ENCODE measurements at regions not wholly inside any gene's neighbourhood (a gene's known extent, or its start where the extent isn't known, plus 50 kb on each side); places are given as distances from the start of the nearest gene placed in this dataset.
"Not testable (repeated sequence)": the region's sequence is repeated elsewhere in the genome, so short reads cannot be mapped to it uniquely, and the experiment has no call there.

DNA sequence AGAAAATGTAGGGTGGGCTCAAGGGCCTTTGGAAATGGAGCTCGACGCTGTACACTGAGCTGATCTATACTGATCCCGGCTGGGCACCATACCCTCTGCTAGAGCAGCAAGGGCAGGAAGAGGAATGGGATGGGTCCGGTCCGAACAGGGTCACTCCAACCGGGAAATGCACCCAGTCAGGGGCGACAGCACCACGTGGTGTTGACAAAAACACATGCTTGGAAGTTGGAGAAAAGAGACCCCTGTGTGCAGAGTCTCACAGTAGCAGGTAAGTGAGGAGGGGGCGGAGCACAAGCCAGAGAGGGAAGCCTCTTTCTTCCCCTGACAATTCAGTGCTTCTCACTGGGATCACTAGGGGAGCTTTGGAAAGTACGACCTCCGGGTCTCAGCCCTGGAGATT is 84.1 kb upstream of the ASB18 start:
- DNase-seq (ENCODE audit: low read depth in 2 of 2) = no peak

- DNase-seq (ENCODE audit: low read depth in 2 of 2) = no peak
Observed at GRCh38 chr2:236348976-236349375, 84.8 kb upstream of the ASB18 start.

DNA sequence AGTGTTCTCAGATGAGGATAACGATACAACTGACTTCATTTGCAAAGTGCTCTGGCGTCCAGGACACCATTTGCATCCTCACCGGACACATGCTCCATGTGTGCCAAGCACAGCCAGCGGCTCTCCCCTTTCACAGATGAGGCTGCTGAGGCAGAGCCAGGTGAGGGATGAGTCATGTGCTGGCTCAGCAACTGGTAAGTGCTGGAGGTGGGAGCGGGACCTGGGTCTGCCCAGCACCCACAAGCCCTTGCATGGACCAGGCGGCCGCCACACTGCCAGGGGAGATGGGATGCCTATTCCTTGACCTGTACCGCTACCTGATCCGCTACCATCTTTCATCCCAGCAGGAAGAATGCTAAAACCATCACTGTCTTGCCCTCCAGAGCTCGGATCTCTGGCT is 86.2 kb upstream of the ASB18 start:
- no peak for DNase-seq (ENCODE audit: low read depth in 2 of 2)

- DNase-seq (ENCODE audit: low read depth in 2 of 2) = no peak
Observed at GRCh38 chr2:236351966-236352525, 87.8 kb upstream of the ASB18 start.

GRCh38 chr2:236352761-236353593 is 88.8 kb upstream of the ASB18 start:
- DNase-seq (ENCODE audit: low read depth in 2 of 2) = no peak

GRCh38 chr2:236353594-236353942 is 89.4 kb upstream of the ASB18 start:
- DNase-seq (ENCODE audit: low read depth in 2 of 2) = no peak

- no peak for DNase-seq (ENCODE audit: low read depth in 2 of 2)
Observed at GRCh38 chr2:236354056-236354940, 90.1 kb upstream of the ASB18 start.

DNA sequence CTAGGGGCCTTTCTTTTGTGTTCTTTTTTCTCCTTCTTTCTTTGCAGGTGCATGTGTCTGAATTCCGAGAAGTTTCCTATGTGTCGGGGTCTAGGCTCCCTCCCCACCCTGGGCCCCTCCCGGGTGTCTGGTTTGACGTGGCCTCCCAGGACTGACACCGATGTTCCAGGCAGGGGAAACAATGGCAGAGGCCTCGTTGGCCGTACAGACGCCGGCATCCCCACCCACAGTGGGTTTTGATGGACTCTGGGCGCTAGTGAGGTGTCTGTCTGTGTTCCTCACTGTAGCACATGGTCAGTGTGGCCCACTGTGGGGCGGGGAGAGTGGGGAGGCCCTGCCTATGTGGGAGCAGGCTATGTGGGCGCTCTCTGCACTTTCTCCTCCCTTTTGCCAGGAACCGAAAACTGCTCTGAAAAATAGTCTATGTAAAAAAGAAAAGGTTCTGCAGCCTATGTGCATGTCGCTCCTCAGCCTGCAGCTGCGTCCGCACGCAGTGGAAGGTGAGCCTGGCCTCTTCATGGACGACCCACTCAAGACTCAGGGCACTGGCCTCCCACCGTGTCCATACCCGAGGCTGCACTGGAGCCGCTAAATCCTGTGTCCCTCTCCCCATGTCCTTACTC is 90.9 kb upstream of the ASB18 start:
- DNase-seq (ENCODE audit: low read depth in 2 of 2) = no peak

- DNase-seq (ENCODE audit: low read depth in 2 of 2) = no peak
Observed at GRCh38 chr2:236355911-236356310, 91.7 kb upstream of the ASB18 start.

DNA sequence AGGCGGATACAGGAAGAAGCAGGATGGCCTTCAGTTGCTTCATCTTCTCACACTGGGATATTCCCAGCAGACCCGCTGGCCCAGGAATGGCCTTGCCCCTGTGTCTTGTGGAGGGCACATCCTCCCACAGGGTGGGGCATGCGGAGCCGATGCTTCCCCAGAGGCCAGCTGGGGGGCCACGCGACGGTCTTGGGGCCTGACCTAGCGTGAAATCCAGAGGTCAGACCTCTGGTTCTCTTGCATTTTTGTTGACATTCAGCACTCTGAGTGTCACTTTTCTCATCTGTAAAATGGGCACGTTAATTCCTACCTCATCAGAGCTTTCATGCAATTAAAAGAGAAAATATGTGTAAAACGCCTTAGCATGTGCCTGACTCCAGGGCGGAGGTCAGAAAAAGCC is 92.1 kb upstream of the ASB18 start:
- not testable (repeated sequence) for DNase-seq (ENCODE audit: low read depth in 2 of 2)

DNA sequence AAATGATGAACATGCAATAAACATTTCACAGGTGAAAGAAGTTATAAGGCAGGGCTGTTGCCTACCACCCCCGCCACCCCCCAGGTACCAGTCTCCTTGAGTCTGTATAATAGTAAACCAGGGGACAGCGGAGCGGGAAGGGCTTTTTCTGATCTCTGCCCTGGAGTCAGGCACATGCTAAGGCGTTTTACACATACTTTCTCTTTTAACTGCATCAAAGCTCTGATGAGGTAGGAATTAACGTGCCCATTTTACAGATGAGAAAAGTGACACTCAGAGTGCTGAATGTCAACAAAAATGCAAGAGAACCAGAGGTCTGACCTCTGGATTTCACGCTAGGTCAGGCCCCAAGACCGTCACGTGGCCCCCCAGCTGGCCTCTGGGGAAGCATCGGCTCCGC is 94.3 kb upstream of the ASB18 start:
- not testable (repeated sequence) for DNase-seq (ENCODE audit: low read depth in 2 of 2)

GRCh38 chr2:236359426-236360045 is 95.3 kb upstream of the ASB18 start:
- no peak for DNase-seq (ENCODE audit: low read depth in 2 of 2)

DNA sequence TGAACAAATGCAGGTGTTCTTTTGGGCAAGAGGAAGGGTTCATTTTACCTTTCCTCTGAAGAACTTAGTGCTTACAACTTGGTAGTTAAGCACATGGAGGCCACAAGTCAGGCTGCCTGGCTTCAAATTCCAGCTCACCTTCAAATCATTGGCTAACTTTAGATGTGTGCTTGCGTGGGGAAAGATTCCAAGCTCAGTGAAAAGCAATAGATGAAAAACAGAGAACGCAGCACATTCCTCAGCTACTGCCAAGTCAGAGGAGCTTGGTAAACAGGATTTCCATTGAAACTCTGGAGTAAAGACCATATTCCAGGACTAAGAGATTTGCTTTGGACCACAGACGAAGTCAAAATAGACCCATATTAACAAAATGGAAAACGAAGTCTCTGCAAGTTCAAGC is 96.3 kb upstream of the ASB18 start:
- DNase-seq (ENCODE audit: low read depth in 2 of 2) = no peak

GRCh38 chr2:236363711-236364277 is 99.6 kb upstream of the ASB18 start:
- no peak for DNase-seq (ENCODE audit: low read depth in 2 of 2)

GRCh38 chr2:236365258-236366048 is 101.2 kb upstream of the ASB18 start:
- DNase-seq (ENCODE audit: low read depth in 2 of 2) = no peak

- DNase-seq (ENCODE audit: low read depth in 2 of 2) = no peak
Observed at GRCh38 chr2:236366049-236366387, 101.8 kb upstream of the ASB18 start.

- DNase-seq (ENCODE audit: low read depth in 2 of 2) = no peak
Observed at GRCh38 chr2:236366397-236366796, 102.2 kb upstream of the ASB18 start.

DNA sequence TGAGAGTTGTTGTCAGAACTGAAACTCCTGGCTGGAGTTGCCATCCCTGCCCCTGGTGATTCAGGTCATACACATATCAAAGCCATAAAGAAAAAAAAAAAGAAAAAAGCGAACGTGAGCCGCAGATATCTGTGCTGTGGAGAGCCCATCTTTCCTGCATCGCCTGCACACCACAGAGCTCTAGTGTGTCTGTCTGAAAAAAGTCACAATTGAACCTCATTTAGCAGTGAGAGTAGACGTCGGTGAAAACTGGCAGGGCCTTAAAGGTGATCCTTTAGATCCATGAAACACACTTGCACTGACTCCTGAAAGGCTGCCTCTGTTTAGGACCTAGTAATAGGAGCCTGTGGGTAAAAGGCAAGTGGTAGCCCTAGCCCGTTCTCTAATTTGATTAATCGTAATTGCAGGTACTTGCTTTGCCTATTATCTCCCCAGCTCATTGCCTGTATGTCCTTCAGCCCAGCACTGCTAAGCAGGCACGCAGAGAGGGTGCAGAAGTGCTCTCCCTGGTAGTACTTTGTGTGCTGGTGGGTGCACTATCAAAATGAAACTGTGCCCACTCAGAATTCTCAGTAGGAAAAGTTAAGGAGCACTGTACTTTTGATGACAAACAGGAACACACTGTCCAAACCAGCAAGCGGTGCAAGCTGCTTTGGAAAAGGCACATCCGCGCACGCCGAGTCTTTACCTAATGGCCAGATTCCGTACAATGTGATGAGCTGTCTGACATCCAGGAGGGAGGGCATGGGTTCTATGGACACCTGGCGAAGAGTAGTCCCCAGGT is 103.5 kb upstream of the ASB18 start:
- DNase-seq (ENCODE audit: low read depth in 2 of 2) = no peak

- DNase-seq (ENCODE audit: low read depth in 2 of 2) = no peak
Observed at GRCh38 chr2:236369661-236370062, 105.5 kb upstream of the ASB18 start.

- DNase-seq (ENCODE audit: low read depth in 2 of 2) = no peak
Observed at GRCh38 chr2:236370847-236371409, 106.7 kb upstream of the ASB18 start.
